ENCODE measurements at regions not wholly inside any gene's neighbourhood (a gene's known extent, or its start where the extent isn't known, plus 50 kb on each side); places are given as distances from the start of the nearest gene placed in this dataset.

DNA sequence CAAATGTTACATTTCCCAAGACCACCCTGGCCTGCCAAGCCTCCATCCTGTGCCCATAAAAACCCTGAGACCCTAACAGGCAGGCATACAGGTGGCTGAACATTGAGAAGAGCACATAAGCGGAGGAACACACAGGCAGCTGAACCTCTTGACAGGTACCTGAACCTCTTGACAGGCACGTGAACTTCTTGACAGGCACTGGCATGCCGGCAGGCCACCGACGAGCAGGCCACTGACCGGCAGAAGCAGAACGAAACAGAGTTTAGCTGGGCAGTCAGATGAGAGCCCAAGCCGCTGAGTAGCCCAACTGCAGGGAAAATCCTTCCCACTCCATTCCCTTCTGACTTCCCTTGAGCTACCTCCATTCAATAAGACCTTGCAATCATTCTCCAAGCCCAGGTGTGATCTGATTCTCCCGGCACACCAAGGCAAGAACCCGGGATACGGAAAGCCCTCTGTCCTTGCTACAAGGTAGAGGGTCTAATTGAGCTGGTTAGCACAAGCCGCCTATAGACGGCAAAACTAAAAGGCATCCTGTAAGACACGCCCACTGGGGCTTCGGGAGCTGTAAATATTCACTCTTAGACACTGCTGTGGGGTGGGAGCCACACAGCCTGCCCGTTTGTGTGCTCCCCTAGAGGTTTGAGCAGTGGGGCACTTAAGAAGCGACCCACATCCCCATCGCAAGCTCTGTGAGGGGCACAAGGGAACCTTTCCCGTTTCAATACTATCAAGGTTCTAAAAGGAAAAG, 2613.9 kb upstream of the PCDH20 start:
- TF ChIP-seq CTCF (IDR thresholded peaks at IDR 0.05) (no peak), POLR2A (IDR thresholded peaks at IDR 0.05) (no peak)
